Right atrium auricular region (tissue), 2 donors: ENCODE measurements at regions not wholly inside any gene's neighbourhood (a gene's known extent, or its start where the extent isn't known, plus 50 kb on each side); places are given as distances from the start of the nearest gene placed in this dataset.
"Not testable (repeated sequence)": the region's sequence is repeated elsewhere in the genome, so short reads cannot be mapped to it uniquely, and the experiment has no call there.

Experiments used
- DNase-seq: peaks from one replicate; pipeline ENCODE4 v3.0.0-alpha.2; 2019; ENCODE audit warnings: low spot score
- H3K27ac ChIP-seq, 2 donors: fragments of 200-600 bp; sonication (generic); 1 replicate in 1 of 2; 2 replicates in 1 of 2; pipeline ENCODE4 v1.5.1; 2016 to 2019
- H3K27me3 ChIP-seq, 2 donors: fragments of 200-600 bp; sonication (generic); one replicate each; pipeline versions ENCODE4 v1.5.1 to v1.6.0; 2017 to 2019
- H3K36me3 ChIP-seq: fragments of 200-600 bp; sonication (generic); one replicate; pipeline ENCODE4 v1.5.1; 2016
- H3K4me1 ChIP-seq, 2 donors: fragments of 200-600 bp; sonication (generic); one replicate each; pipeline versions ENCODE4 v1.5.1 to v1.6.0; 2017 to 2019
- H3K4me3 ChIP-seq, 2 donors: fragments of 200-600 bp; sonication (generic); 1 replicate in 1 of 2; 2 replicates in 1 of 2; pipeline ENCODE4 v1.5.1; 2017 to 2019; ENCODE audit warnings: mild to moderate bottlenecking in 1 of 2, moderate library complexity in 1 of 2
- H3K9me3 ChIP-seq, 2 donors: fragments of 200-600 bp; sonication (generic); one replicate each; pipeline ENCODE4 v1.5.1; 2019
- TF ChIP-seq, protein P1 (sequence below), 2 donors: fragments of 200-600 bp; sonication (generic); IDR thresholded peaks; one replicate each; pipeline ENCODE4 v1.5.1; 2019; ENCODE audit warnings: antibody characterized with exemption in 2 of 2

DNA sequence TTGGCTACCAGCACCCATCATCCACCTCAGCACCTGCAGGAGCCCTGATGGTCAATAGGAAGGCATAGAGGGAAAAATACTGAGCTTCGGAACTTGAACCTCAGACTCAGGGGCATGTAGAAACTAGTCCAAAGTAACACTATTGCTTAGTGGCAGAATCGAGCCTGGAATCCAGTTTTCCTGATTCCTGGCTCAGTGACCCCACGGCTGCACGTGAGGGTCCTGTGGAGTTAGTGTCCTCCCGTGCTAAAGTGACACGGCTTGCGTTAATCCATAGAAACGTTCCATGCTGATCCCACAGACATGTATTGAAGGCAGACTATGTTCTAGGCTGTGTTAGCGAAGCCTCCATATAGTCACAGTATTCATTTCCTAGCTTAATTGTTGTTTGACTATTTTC lies 747.0 kb upstream of the TPTE start:
- H3K27ac ChIP-seq, result no peak overlapping the region
- no peak overlapping the region for H3K4me3 ChIP-seq
- TF ChIP-seq, protein P1, sequence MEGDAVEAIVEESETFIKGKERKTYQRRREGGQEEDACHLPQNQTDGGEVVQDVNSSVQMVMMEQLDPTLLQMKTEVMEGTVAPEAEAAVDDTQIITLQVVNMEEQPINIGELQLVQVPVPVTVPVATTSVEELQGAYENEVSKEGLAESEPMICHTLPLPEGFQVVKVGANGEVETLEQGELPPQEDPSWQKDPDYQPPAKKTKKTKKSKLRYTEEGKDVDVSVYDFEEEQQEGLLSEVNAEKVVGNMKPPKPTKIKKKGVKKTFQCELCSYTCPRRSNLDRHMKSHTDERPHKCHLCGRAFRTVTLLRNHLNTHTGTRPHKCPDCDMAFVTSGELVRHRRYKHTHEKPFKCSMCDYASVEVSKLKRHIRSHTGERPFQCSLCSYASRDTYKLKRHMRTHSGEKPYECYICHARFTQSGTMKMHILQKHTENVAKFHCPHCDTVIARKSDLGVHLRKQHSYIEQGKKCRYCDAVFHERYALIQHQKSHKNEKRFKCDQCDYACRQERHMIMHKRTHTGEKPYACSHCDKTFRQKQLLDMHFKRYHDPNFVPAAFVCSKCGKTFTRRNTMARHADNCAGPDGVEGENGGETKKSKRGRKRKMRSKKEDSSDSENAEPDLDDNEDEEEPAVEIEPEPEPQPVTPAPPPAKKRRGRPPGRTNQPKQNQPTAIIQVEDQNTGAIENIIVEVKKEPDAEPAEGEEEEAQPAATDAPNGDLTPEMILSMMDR (IDR thresholded peaks at IDR 0.05), result no peak
- no peaks in the 10 kb centered on the region for H3K4me1 ChIP-seq
- no peak for DNase-seq
- H3K9me3 ChIP-seq, result no peaks in the 10 kb centered on the region
- no peaks in the 10 kb centered on the region for H3K27me3 ChIP-seq
- no peaks in the 10 kb centered on the region for H3K36me3 ChIP-seq

DNA sequence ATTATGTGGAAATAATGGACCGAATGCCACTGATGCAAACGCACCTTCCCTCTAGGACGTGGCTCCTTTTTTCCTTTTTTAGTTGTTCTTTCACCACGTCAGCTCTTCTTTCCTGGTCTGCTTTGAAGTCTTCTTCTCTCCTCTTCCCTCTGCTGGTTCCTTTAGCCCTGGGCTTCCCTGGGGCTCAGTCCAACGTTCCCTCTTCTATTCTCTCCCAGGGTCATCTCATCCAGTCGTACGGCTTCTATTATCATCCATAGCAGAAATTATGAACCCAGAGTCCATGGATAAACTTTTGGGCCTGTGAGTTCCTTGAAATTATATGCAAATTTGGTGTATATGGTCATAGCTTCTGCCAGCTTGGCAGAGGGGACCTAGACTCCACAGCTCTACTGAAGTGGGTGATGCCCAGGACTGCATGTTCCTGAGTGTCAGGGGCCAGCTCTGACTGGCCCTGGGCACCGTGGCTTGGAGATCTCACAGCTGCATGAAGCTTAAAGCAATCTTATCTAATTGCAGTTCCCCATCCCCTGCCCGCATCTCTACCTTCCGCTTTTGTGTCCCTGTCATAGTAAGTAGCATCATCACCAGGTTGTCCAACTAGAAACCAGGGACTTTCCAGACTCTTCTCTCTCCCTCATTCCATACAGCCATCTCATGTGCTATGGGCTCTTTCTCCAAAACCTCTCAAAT lies 746.3 kb upstream of the TPTE start:
- not testable (repeated sequence) for H3K27ac ChIP-seq, H3K9me3 ChIP-seq, H3K4me1 ChIP-seq, H3K36me3 ChIP-seq, H3K27me3 ChIP-seq, H3K4me3 ChIP-seq, DNase-seq

DNA sequence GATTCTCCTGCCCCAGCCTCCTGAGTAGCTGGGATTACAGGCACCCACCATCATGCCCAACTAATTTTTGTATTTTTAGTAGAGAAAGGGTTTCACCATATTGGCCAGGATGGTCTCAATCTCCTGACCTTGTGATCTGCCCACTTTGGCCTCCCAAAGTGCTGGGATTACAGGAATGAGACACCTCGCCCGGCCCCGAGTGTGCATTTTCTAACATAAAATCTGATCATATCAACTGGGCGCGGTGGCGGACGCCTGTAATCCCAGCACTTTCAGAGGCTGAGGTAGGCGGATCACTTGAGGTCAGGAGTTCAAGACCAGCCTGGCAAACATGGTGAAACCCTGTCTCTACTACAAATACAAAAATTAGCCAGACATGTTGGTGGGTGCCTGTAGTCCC lies 745.5 kb upstream of the TPTE start:
- not testable (repeated sequence) for H3K27me3 ChIP-seq, H3K36me3 ChIP-seq, DNase-seq, H3K27ac ChIP-seq, H3K4me1 ChIP-seq, H3K9me3 ChIP-seq, H3K4me3 ChIP-seq

DNA sequence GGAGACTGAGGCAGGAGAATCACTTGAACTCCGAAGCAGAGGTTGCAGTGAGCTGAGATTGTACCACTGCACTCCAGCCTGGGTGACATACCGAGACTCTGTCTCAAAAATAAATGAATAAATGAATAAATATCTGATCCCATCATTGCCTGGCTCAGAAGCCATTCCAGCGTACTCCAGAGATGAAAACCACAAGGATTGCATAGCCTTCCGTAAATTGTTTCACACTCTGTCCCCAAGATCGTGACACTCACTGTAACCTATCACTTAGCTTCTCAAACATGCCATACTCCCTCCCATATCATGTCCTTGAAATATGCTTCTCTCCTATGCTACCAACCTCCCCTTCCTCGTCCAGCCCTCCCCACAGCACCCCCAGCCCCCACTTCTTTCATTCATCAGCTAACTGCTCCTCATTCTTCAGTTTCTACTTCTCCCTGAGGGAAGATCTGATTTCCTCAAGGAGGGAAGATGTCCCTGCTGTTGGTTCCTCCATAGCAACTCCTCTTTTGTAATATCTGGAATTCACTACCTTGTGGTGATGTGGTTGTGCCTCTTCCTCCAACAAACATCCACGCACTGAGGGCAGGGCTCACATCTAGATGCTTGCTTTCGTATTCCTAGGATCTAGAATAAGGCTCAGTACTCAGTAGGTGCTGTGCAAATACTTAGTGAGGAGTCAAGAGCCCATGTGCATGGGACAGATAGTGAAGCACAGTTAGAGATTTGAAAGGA lies 744.9 kb upstream of the TPTE start:
- H3K27me3 ChIP-seq, H3K4me3 ChIP-seq, H3K9me3 ChIP-seq, H3K36me3 ChIP-seq, H3K27ac ChIP-seq, DNase-seq, H3K4me1 ChIP-seq: not testable (repeated sequence)

DNA sequence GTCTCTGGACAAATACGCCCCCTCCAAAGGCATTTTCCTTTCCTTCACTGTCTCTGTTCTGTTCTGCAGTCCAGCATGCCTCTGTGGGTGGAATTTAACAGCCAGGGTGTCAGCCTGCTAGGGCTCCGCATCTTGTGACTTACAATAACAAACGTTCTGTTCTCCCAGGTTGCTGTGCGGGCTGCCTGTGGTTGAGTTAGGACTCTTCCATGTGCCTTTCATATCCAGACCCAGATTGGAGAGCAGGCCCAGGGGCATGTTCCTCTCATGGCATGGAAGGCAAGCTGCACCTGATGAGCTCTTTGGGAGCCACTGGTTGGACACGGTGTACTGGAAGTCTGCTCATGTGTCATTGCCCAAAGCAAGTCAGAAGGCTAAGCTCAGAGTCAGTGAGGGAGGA lies 742.8 kb upstream of the TPTE start:
- not testable (repeated sequence) for H3K27me3 ChIP-seq, H3K4me1 ChIP-seq, H3K36me3 ChIP-seq, H3K27ac ChIP-seq, H3K9me3 ChIP-seq, DNase-seq, H3K4me3 ChIP-seq

DNA sequence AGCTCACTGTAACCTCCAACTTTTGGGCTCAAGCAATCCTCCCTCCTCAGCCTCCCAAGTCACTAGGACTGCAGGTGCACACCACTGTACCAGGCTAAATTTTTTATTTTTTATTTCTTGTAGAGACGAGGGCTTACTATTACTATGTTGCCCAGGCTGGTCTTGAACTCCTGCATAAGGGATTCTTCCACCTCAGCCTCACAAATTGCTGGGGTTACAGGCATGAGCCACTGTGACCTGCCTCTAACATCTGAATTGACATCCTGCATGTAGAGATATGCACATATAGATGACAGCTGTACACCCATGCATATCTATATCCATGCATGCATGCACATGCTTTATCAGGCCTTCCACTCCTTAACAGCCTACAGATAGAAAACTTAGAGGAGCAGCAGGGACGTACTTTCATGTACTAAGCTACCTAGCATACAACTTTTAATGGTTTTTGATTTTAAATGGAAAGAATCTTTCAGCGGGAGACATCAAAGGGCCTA lies 740.9 kb upstream of the TPTE start:
- TF ChIP-seq, protein P1 (IDR thresholded peaks at IDR 0.05), result no peak
- no peaks in the 10 kb centered on the region for H3K9me3 ChIP-seq
- H3K4me1 ChIP-seq, result no peaks in the 10 kb centered on the region
- no peaks in the 10 kb centered on the region for H3K27me3 ChIP-seq
- no peak overlapping the region for H3K4me3 ChIP-seq
- no peaks in the 10 kb centered on the region for H3K36me3 ChIP-seq
- no peak for DNase-seq
- H3K27ac ChIP-seq, result no peak overlapping the region

DNA sequence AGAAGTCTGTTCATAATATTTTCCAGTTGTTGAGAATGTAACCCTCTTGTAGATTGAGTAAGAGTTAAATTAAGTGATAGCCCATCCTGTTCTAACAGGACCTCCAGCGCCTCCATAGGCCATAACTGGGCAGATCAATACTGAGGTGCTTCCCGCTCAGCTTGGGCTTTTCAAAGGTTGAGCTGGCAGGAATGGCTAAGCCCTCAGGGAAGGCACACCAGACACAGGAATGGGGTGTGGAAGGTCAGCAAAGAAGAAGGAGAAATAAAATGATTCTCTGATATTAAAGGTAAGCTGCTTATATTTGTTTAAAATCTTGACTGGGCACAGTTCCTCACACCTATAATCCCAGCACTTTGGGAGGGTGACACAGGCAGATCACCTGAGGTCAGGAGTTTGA lies 737.8 kb upstream of the TPTE start:
- not testable (repeated sequence) for H3K27ac ChIP-seq, H3K4me3 ChIP-seq, H3K4me1 ChIP-seq, H3K27me3 ChIP-seq, DNase-seq, H3K36me3 ChIP-seq, H3K9me3 ChIP-seq

DNA sequence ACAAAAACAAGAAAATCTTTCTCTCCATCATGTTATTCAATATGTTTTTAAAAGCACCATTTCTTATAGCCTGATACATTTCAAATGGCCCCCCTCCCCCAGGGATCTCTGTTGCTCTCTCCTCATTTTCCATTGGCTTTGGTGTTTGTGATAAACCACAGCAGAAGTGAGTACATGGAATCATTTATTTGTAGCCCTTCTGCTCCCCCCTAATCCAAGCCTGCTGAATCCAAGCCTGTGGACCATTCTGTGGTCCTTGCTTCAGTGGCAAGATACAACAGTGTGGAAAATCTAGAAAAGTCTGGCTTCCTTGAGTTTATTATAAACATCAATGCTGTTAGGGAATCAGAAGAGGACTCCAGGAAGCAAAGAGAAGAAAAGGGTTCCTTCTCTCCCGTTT lies 737.2 kb upstream of the TPTE start:
- not testable (repeated sequence) for DNase-seq, H3K27me3 ChIP-seq, H3K4me3 ChIP-seq, H3K4me1 ChIP-seq, H3K9me3 ChIP-seq, H3K36me3 ChIP-seq, H3K27ac ChIP-seq

DNA sequence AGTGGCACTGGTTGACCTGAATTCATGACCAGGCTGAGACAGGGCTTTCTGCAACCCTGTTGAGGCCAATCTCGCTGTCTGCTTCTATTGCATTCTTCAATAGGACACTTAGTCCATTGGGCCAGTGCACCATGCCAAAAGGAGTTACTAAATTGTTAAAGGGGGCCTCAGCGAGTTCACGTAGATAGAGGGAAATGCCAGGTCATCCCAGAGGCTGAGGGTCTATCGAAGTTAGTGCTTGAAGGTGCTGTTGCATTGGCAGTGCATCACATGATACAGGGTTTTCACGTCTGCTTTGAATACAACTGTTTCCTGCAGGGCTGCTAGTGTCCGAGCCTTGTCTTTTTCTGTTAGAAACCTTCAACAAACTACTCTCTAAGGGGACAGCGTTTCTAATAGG lies 735.3 kb upstream of the TPTE start:
- H3K4me1 ChIP-seq, H3K27ac ChIP-seq, H3K4me3 ChIP-seq, H3K9me3 ChIP-seq, DNase-seq, H3K27me3 ChIP-seq, H3K36me3 ChIP-seq: not testable (repeated sequence)

DNA sequence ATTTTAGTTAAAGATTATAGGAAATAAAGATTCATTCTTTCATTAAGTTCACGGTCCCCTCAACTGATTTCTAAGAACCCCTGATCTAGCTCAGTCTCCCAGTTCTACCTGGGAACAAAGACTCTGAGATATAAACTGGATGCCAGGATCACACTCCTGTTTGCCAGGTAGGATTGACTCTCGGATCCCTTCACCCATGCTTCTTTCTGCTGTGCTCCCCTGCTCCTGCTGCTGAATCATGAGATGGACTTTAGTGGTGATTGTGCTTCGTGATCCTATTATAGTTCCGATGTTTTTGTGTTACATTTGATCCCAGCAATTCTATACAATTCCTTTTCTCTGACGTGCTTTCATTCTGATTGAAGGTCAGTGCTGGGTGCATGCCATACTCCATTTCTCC lies 733.1 kb upstream of the TPTE start:
- H3K36me3 ChIP-seq, H3K4me1 ChIP-seq, H3K27ac ChIP-seq, H3K9me3 ChIP-seq, DNase-seq, H3K27me3 ChIP-seq, H3K4me3 ChIP-seq: not testable (repeated sequence)

DNA sequence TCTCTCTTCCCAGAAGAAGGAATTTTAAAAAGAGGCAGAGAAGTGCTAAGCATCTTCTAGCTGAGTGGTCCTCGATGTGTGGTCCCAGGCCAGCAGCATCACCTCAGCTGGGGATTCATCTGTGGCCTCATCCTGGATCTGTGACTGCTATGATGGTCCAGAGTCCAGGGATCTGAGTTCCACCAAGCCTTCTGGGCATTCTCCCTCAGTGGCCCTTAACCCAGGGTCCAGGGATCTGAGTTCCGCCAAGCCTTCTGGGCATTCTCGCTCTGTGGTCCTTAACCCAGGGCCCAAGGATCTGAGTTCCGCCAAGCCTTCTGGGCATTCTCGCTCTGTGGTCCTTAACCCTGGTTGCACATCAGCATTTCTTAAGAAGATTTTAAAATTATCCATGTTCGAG lies 731.0 kb upstream of the TPTE start:
- DNase-seq, H3K4me3 ChIP-seq, H3K27ac ChIP-seq, H3K4me1 ChIP-seq, H3K36me3 ChIP-seq, H3K9me3 ChIP-seq, H3K27me3 ChIP-seq: not testable (repeated sequence)

DNA sequence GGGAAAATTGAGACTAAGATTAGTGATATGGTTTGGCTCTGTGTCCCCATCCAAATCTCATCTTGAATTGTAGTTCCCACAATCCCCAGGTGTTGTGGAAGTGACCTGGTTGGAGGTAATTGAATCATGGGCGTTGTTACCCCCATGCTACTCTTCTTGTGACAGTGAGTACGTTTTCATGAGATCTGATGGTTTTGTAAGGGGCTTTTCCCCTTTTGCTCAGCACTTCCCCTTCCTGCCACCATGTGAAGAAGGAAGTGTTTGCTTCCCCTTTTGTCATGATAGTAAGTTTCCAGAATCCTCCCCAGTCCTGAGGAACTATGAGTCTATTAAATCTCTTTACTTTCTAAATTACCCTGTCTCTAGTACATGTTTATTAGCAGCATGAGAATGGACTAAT lies 729.9 kb upstream of the TPTE start:
- not testable (repeated sequence) for H3K27ac ChIP-seq, H3K9me3 ChIP-seq, H3K4me3 ChIP-seq, H3K27me3 ChIP-seq, H3K36me3 ChIP-seq, H3K4me1 ChIP-seq, DNase-seq

DNA sequence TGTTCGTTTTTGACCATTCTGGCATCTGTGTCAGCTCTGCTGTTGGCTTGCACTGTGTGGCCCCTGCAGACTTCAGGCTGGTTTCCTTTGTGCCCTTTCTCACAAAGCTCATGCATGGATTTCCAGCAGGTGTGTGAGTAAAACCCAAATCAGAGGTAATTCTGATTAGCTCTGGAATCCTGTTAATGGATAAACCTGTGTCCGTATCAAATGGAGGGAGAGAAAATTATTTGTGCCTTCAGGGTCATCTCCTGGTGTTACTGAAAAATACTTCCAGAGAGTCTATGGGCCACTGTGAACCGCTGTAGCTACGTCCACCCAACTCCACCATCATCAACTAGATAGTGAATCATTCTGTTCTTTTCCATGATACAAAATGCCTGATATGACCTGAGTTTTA lies 726.1 kb upstream of the TPTE start:
- not testable (repeated sequence) for H3K27me3 ChIP-seq, H3K9me3 ChIP-seq, DNase-seq, H3K4me1 ChIP-seq, H3K36me3 ChIP-seq, H3K27ac ChIP-seq, H3K4me3 ChIP-seq
